Body of pancreas (tissue), 4 donors: ENCODE measurements at regions not wholly inside any gene's neighbourhood (a gene's known extent, or its start where the extent isn't known, plus 50 kb on each side); places are given as distances from the start of the nearest gene placed in this dataset.
A peak's percentile ranks its signal among the peaks of the same experiment; 100 is the strongest.

ENCODE experiments used
- ATAC-seq: fragments of 150-250 bp; one replicate; pipeline ENCODE4 v1.9.1; 2016
- DNase-seq, 4 donors: peaks; one replicate each; pipeline ENCODE4 v3.0.0-alpha.2; 2019
- H3K27ac ChIP-seq, 4 donors: fragments of 200-600 bp; sonication (generic); 1 replicate in 3 of 4; 2 replicates in 1 of 4; pipeline versions ENCODE4 v1.5.1 to v1.6.1; 2016 to 2019; ENCODE audit warnings: mild to moderate bottlenecking in 1 of 4, mixed read lengths in 1 of 4, moderate library complexity in 1 of 4
- H3K27me3 ChIP-seq, 2 donors: fragments of 200-600 bp; sonication (generic); one replicate each; pipeline ENCODE4 v1.6.0; 2016; ENCODE audit warnings: mild to moderate bottlenecking in 1 of 2
- H3K36me3 ChIP-seq, 2 donors: fragments of 200-600 bp; sonication (generic); replicated peaks in 1 of 2; 2 replicates each; pipeline ENCODE4 v1.5.1; 2016; ENCODE audit warnings: low read depth in 2 of 2; ENCODE audit not compliant: insufficient read depth in 1 of 2
- H3K4me1 ChIP-seq: fragments of 200-600 bp; sonication (generic); one replicate; pipeline ENCODE4 v1.6.0; 2016
- H3K4me3 ChIP-seq, 2 donors: fragments of 200-600 bp; sonication (generic); 1 replicate in 1 of 2; 2 replicates in 1 of 2; pipeline ENCODE4 v1.5.1; 2016 to 2019
- H3K9me3 ChIP-seq, 3 donors: fragments of 200-600 bp; sonication (generic); 1 replicate in 2 of 3; 2 replicates in 1 of 3; pipeline ENCODE4 v1.5.1; 2016
- POLR2A ChIP-seq, 3 donors: fragments of 450-650 bp; IDR thresholded peaks; one replicate each; pipeline ENCODE4 v1.6.1; 2016; ENCODE audit warnings: antibody characterized with exemption in 3 of 3, mild to moderate bottlenecking in 2 of 3
- WGBS, 2 donors: methylation state at CpG; one replicate each; pipeline ENCODE4 v1.1.5; 2017; 5-methylcytosine and 5-hydroxymethylcytosine counted together
- intact Hi-C: fragments of 100-400 bp; cut with DNase I; formaldehyde crosslinking; loops from one replicate; pipeline ENCODE4 v1.15.1; 2023
- TF ChIP-seq, protein P1 (sequence below), 7 experiments: fragments of 450-650 bp in 4 of 7; fragments of 200-600 bp in 3 of 7; sonication (generic) in 3 of 7; IDR thresholded peaks; one replicate each; pipeline ENCODE4 v1.5.1; 2016 to 2019; ENCODE audit warnings: antibody characterized with exemption in 7 of 7

DNA sequence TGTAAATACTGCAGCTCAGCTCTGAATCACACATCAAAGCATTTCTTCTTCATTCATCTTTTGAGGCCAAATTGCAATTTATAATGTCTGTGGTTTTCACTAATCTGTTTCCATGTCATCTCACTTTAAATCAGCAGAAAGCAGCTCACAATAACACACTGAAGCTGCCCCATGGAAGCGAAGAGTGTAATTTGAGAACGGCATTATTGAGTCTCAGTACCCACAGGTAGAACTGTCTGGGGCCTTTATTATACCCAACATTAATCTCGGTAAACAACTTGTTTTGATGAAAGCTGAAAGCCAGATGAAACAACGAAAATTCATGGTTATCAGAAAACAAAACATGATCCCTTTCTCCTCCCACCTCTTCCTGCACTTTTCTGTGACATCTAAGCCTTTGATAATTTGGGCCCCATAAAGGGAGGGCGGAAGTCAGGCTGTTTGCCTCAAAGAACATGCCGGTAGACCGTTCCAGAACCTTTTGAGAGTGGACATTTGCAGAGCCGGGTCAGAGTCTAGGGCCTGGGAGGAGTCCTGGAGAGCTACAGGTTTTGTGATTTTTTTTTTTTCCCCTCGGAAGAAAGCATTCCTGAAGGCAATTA, 68.2 kb upstream of the SESN3 start:
- H3K27ac ChIP-seq: no peak overlapping the region
- no peaks in the 10 kb centered on the region for H3K9me3 ChIP-seq
- H3K4me3 ChIP-seq: no peak overlapping the region
- TF ChIP-seq, protein P1, sequence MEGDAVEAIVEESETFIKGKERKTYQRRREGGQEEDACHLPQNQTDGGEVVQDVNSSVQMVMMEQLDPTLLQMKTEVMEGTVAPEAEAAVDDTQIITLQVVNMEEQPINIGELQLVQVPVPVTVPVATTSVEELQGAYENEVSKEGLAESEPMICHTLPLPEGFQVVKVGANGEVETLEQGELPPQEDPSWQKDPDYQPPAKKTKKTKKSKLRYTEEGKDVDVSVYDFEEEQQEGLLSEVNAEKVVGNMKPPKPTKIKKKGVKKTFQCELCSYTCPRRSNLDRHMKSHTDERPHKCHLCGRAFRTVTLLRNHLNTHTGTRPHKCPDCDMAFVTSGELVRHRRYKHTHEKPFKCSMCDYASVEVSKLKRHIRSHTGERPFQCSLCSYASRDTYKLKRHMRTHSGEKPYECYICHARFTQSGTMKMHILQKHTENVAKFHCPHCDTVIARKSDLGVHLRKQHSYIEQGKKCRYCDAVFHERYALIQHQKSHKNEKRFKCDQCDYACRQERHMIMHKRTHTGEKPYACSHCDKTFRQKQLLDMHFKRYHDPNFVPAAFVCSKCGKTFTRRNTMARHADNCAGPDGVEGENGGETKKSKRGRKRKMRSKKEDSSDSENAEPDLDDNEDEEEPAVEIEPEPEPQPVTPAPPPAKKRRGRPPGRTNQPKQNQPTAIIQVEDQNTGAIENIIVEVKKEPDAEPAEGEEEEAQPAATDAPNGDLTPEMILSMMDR (IDR thresholded peaks at IDR 0.05): no peak
- no peak for TF ChIP-seq POLR2A (IDR thresholded peaks at IDR 0.05)
- no peaks in the 10 kb centered on the region for H3K27me3 ChIP-seq
- ATAC-seq (no peak), DNase-seq (no peak)
- H3K36me3 ChIP-seq: no peaks in the 10 kb centered on the region
- 44 to 60% methylated on average over 9 of the region's 9 CpGs for WGBS, 2 donors
- intact Hi-C loops: no loop called here
- H3K4me1 ChIP-seq: peaks cover 13% of the 10 kb centered on the region

DNA sequence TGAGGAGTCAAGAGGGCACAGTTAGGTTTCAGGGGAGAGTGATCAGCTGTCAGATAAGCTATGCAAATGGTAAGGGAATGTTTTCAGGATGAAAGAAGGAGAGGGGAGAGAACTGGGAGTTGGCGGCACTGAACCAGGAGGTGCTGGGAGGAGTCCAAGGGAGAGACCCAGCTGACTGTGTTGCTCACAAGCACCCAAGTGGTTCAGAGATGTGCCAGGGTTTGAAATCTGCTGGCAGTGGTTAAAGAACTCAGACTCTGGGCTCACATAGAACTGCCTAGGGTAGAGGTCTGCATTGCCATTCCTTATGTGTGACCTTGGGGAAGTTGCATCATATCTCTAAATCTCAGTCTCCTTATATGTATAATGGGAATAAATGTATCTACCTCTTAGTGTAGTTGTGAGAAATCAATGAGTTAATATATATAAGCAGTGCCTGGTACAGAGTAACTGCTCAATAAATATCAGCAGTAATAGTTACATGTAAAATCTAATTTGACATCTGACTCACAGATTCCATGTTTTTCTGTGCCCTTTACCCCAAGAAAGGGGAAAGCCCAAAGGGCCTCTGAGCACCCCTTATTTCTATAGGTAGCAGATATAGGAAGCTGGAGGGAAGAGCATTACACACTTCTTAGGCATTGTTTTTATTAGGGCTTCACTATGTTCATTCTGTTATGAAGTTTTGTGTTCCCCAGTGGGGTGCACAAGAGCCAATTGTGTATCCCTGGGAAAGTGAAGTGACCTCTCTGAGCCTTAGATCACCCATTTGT, 66.9 kb upstream of the SESN3 start:
- TF ChIP-seq, protein P1 (IDR thresholded peaks at IDR 0.05): no peak
- no peak for TF ChIP-seq POLR2A (IDR thresholded peaks at IDR 0.05)
- no peaks in the 10 kb centered on the region for H3K27me3 ChIP-seq
- DNase-seq (no peak), ATAC-seq (no peak)
- peaks cover 13% of the 10 kb centered on the region for H3K4me1 ChIP-seq
- H3K4me3 ChIP-seq: no peak overlapping the region
- H3K36me3 ChIP-seq: no peaks in the 10 kb centered on the region
- 83 to 93% methylated on average over 1 of the region's 1 CpG for WGBS, 2 donors
- H3K9me3 ChIP-seq: no peaks in the 10 kb centered on the region
- intact Hi-C loops: no loop called here
- H3K27ac ChIP-seq: no peak overlapping the region

DNA sequence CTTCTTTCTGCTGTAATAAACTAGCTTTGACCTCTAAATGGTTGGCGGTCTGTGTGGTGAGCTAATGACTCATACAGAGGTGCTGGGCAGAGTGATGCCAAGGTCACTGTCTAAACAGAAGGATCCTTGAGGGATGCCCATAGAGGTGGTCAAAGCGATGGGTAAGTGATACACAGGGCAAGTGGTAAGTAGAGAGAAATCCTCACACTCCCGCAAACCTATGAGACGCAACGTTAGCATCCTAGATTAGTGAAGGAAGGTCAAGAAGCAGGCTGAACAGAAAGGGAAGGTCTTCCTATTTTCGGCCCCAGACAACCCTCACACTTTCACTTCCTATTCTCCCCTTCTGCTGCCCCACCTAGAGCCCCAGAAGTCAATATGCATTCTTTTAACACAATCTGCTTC, 65.6 kb upstream of the SESN3 start:
- intact Hi-C loops: no loop called here
- no peaks in the 10 kb centered on the region for H3K27me3 ChIP-seq
- peaks cover 13% of the 10 kb centered on the region for H3K4me1 ChIP-seq
- TF ChIP-seq, protein P1 (IDR thresholded peaks at IDR 0.05): no peak
- TF ChIP-seq POLR2A (IDR thresholded peaks at IDR 0.05): no peak
- peak overlapping the region in 2 of 4 donors; percentile 1 to 39 for H3K27ac ChIP-seq
- H3K36me3 ChIP-seq: no peaks in the 10 kb centered on the region
- H3K4me3 ChIP-seq: no peak overlapping the region
- peak; percentile 34 for ATAC-seq
- H3K9me3 ChIP-seq: no peaks in the 10 kb centered on the region
- WGBS, 2 donors: 73 to 77% methylated on average over 6 of the region's 6 CpGs
- peak in 1 of 4 donors; percentile 8 for DNase-seq

DNA sequence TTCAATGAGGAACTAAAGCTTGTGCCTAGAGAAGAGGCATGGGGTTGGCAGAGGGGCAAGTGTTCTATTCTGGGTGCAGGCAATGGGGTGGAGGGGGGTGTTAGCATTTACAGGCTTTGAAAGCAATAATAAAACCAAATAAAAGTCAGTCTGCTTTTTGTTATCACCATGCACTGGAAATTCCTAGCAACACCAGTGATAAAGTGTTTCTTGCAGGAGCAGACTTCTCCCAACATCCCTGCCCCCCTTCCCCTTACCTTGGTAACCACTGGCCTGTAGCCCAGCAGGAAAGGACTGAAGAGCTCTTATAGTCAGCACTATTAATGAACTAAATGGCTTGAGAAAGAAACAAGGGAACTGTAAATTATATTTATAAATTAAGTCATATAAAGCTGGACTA, 65.2 kb upstream of the SESN3 start:
- no peak overlapping the region for H3K4me3 ChIP-seq
- H3K9me3 ChIP-seq: no peaks in the 10 kb centered on the region
- TF ChIP-seq, protein P1 (IDR thresholded peaks at IDR 0.05): no peak
- TF ChIP-seq POLR2A (IDR thresholded peaks at IDR 0.05): no peak
- intact Hi-C loops: no loop called here
- peaks cover 9% of the 10 kb centered on the region for H3K4me1 ChIP-seq
- no peaks in the 10 kb centered on the region for H3K36me3 ChIP-seq
- peak overlapping the region in 2 of 4 donors; percentile 1 to 39 for H3K27ac ChIP-seq
- DNase-seq (peak; percentile 32 to 58 (median 50)), ATAC-seq (peak; percentile 84)
- H3K27me3 ChIP-seq: no peaks in the 10 kb centered on the region
